HepG2 (cell line): ENCODE measurements at regions not wholly inside any gene's neighbourhood (a gene's known extent, or its start where the extent isn't known, plus 50 kb on each side); places are given as distances from the start of the nearest gene placed in this dataset.

Experiments used
- BHLHE40 ChIP-seq: IDR thresholded peaks from 2 replicates; pipeline ENCODE4 v1.6.1; 2011; ENCODE audit warnings: low read length, improper control_type of control experiment
- CENPX ChIP-seq: sonication (generic); formaldehyde crosslinking; IDR thresholded peaks from 2 replicates; pipeline ENCODE4 v1.9.0; 2021; ENCODE audit warnings: mild to moderate bottlenecking, missing genetic modification reagents, moderate library complexity
- CREB1 ChIP-seq, 2 experiments: fragments of 450-650 bp in 1 of 2; IDR thresholded peaks; 2 replicates each; pipeline ENCODE4 v1.6.1; 2016 to 2017; ENCODE audit warnings: control low read depth in 1 of 2, mild to moderate bottlenecking in 1 of 2, missing compliant biosample characterization in 1 of 2, missing genetic modification characterization in 1 of 2
- GABPA ChIP-seq, 2 experiments: IDR thresholded peaks; 2 replicates each; pipeline ENCODE4 v1.6.1; 2011 to 2016; ENCODE audit warnings: low read depth in 2 of 2, low read length in 1 of 2, missing biosample characterization in 1 of 2, missing genetic modification characterization in 1 of 2
- GABPB1 ChIP-seq: IDR thresholded peaks from 2 replicates; pipeline ENCODE4 v1.6.1; 2016; ENCODE audit warnings: mild to moderate bottlenecking, missing genetic modification reagents, moderate library complexity, missing compliant biosample characterization
- GATAD1 ChIP-seq: IDR thresholded peaks from 2 replicates; pipeline ENCODE4 v1.6.1; 2016; ENCODE audit warnings: missing genetic modification reagents, missing compliant biosample characterization
- GMEB1 ChIP-seq: sonication (generic); formaldehyde crosslinking; IDR thresholded peaks from 2 replicates; pipeline ENCODE4 v1.5.1; 2020; ENCODE audit warnings: missing genetic modification reagents, mild to moderate bottlenecking, borderline replicate concordance
- HNRNPH1 ChIP-seq: fragments of 200-400 bp; formaldehyde crosslinking; optimal IDR thresholded peaks from 2 replicates; pipeline ENCODE3; 2017; ENCODE audit warnings: mild to moderate bottlenecking, low read depth, low read length
- HNRNPL ChIP-seq: fragments of 200-400 bp; formaldehyde crosslinking; IDR thresholded peaks from 2 replicates; pipeline ENCODE4 v1.6.1; 2017; ENCODE audit warnings: mild to moderate bottlenecking, low read depth, low read length
- HOMEZ ChIP-seq: IDR thresholded peaks from 2 replicates; pipeline ENCODE4 v1.6.1; 2016; ENCODE audit warnings: low read depth
- HOXA5 ChIP-seq: sonication (generic); formaldehyde crosslinking; IDR thresholded peaks from 2 replicates; pipeline ENCODE4 v1.4.0; 2020; ENCODE audit warnings: missing genetic modification reagents
- KDM3A ChIP-seq: IDR thresholded peaks from 2 replicates; pipeline ENCODE4 v1.6.1; 2018; ENCODE audit warnings: low read depth, missing compliant biosample characterization
- NCOR1 ChIP-seq: fragments of 200-600 bp; sonication (generic); IDR thresholded peaks from 2 replicates; pipeline ENCODE4 v1.7.0; 2017; ENCODE audit warnings: antibody characterized with exemption, low read length, borderline replicate concordance
- NFKBIZ ChIP-seq: IDR thresholded peaks from 2 replicates; pipeline ENCODE4 v1.6.1; 2018; ENCODE audit warnings: missing genetic modification reagents, missing compliant biosample characterization
- NFYB ChIP-seq: sonication (generic); formaldehyde crosslinking; IDR thresholded peaks from 2 replicates; pipeline ENCODE4 v1.4.0; 2020; ENCODE audit warnings: missing genetic modification reagents
- PATZ1 ChIP-seq: sonication (generic); formaldehyde crosslinking; IDR thresholded peaks from 2 replicates; pipeline ENCODE4 v1.4.0; 2020; ENCODE audit warnings: missing genetic modification reagents
- SNAPC5 ChIP-seq: sonication (generic); formaldehyde crosslinking; IDR thresholded peaks from 2 replicates; pipeline ENCODE4 v1.8.1; 2023; ENCODE audit warnings: mild to moderate bottlenecking, missing genetic modification reagents, borderline replicate concordance
- THAP11 ChIP-seq: IDR thresholded peaks from 2 replicates; pipeline ENCODE4 v1.6.1; 2016; ENCODE audit warnings: missing biosample characterization, missing genetic modification reagents
- YEATS4 ChIP-seq: sonication (generic); formaldehyde crosslinking; IDR thresholded peaks from 2 replicates; pipeline ENCODE4 v1.4.0; 2020; ENCODE audit warnings: missing genetic modification reagents, borderline replicate concordance
- ZFP82 ChIP-seq: sonication (generic); formaldehyde crosslinking; IDR thresholded peaks from 2 replicates; pipeline ENCODE4 v1.5.1; 2020; ENCODE audit warnings: mild to moderate bottlenecking, missing genetic modification reagents, borderline replicate concordance
- ZFX ChIP-seq: sonication (generic); formaldehyde crosslinking; IDR thresholded peaks from 2 replicates; pipeline ENCODE4 v1.4.0; 2020; ENCODE audit warnings: mild to moderate bottlenecking, low read depth, missing genetic modification reagents, moderate library complexity
- ZFY ChIP-seq: sonication (generic); formaldehyde crosslinking; IDR thresholded peaks from 2 replicates; pipeline ENCODE4 v1.4.0; 2020; ENCODE audit warnings: missing genetic modification reagents
- ZKSCAN1 ChIP-seq: fragments of 150-350 bp; IDR thresholded peaks from 2 replicates; pipeline ENCODE4 v1.6.1; 2014; ENCODE audit warnings: low read length
- ZNF124 ChIP-seq: sonication (generic); formaldehyde crosslinking; IDR thresholded peaks from 2 replicates; pipeline ENCODE4 v1.4.0; 2020; ENCODE audit warnings: missing genetic modification reagents
- ZNF143 ChIP-seq: sonication (generic); formaldehyde crosslinking; IDR thresholded peaks from 2 replicates; pipeline ENCODE4 v1.4.0; 2020; ENCODE audit warnings: missing genetic modification reagents
- ZNF33B ChIP-seq: sonication (generic); formaldehyde crosslinking; IDR thresholded peaks from 2 replicates; pipeline ENCODE4 v1.5.1; 2020; ENCODE audit warnings: mild to moderate bottlenecking, missing genetic modification reagents
- ZNF563 ChIP-seq: sonication (generic); formaldehyde crosslinking; IDR thresholded peaks from 2 replicates; pipeline ENCODE4 v1.8.0; 2022; ENCODE audit warnings: mild to moderate bottlenecking, moderate library complexity, missing genetic modification reagents

- TF ChIP-seq ZFX (CRISPR knock-in tag) (peak; percentile 21; the same call in 1 of the 2 replicates), ZFP82 (CRISPR knock-in tag) (no peak), THAP11 (no peak), ZNF33B (CRISPR knock-in tag) (no peak), PATZ1 (peak; percentile 16; the same call in 1 of the 2 replicates), ZNF563 (CRISPR knock-in tag) (no peak), YEATS4 (CRISPR knock-in tag) (no peak), CREB1 (IDR thresholded peaks at IDR 0.05) (no peak), CREB1 (CRISPR knock-in tag; IDR thresholded peaks at IDR 0.05) (no peak), ZNF124 (CRISPR knock-in tag) (no peak), HNRNPH1 (no peak), GATAD1 (CRISPR knock-in tag) (no peak), BHLHE40 (peak; percentile 91), NFKBIZ (CRISPR knock-in tag) (no peak), ZFY (CRISPR knock-in tag) (peak; percentile 33; the same call in 1 of the 2 replicates), ZKSCAN1 (no peak), GABPB1 (CRISPR knock-in tag) (peak; percentile 49; the same call in 1 of the 2 replicates), GMEB1 (CRISPR knock-in tag) (no peak), NFYB (CRISPR knock-in tag) (no peak), GABPA (IDR thresholded peaks at IDR 0.05; ENCODE audit: low read depth, low read length) (no peak), GABPA (CRISPR knock-in tag; IDR thresholded peaks at IDR 0.05; ENCODE audit: low read depth) (peak; percentile 48), ZNF143 (no peak), SNAPC5 (no peak), HNRNPL (no peak), NCOR1 (no peak), HOXA5 (no peak), KDM3A (CRISPR knock-in tag) (no peak), HOMEZ (CRISPR knock-in tag) (no peak), CENPX (CRISPR knock-in tag) (no peak)
Measured at GRCh38 chr16:51002881-51003490, 148.1 kb downstream of the SALL1 start (continued).
